ENCODE measurements at regions not wholly inside any gene's neighbourhood (a gene's known extent, or its start where the extent isn't known, plus 50 kb on each side); places are given as distances from the start of the nearest gene placed in this dataset.

GRCh38 chr6:40194447-40195170 is 260.3 kb upstream of the MOCS1 start:
- H3K79me2 ChIP-seq (replicated peaks; ENCODE audit: insufficient read depth, low read length), result no peaks in the 10 kb centered on the region
- H3K27ac ChIP-seq (ENCODE audit: low read length), result no peak overlapping the region
- H4K20me1 ChIP-seq (ENCODE audit: insufficient read depth), result no peaks in the 10 kb centered on the region
- no peaks in the 10 kb centered on the region for H3K9me2 ChIP-seq (ENCODE audit: insufficient read depth, low read length)
- no peaks in the 10 kb centered on the region for H3K36me3 ChIP-seq (ENCODE audit: insufficient read depth, low read length)
- H3K4me2 ChIP-seq (ENCODE audit: low read length), result no peak overlapping the region
- no peak overlapping the region for H3K4me3 ChIP-seq (ENCODE audit: low read length)
- H3K9ac ChIP-seq (ENCODE audit: low read length), result no peak overlapping the region
- no peaks in the 10 kb centered on the region for H3F3A ChIP-seq (ENCODE audit: insufficient read depth, low read length, poor library complexity, severe bottlenecking)
- no peaks in the 10 kb centered on the region for H3K27me3 ChIP-seq (ENCODE audit: insufficient read depth, low read depth, low read length)
- TF ChIP-seq EZH2 (IDR thresholded peaks at IDR 0.05; ENCODE audit: borderline replicate concordance, insufficient read depth, low read length, poor library complexity, severe bottlenecking), result no peak
- TF ChIP-seq TAF1 (IDR thresholded peaks at IDR 0.05; ENCODE audit: low read depth), result no peak
- TF ChIP-seq MXI1 (conservative IDR thresholded peaks at IDR 0.05; ENCODE audit: poor library complexity, severe bottlenecking), result no peak
- TF ChIP-seq CTCF (IDR thresholded peaks at IDR 0.05; ENCODE audit: poor library complexity, severe bottlenecking), result no peak
- TF ChIP-seq, protein P1, sequence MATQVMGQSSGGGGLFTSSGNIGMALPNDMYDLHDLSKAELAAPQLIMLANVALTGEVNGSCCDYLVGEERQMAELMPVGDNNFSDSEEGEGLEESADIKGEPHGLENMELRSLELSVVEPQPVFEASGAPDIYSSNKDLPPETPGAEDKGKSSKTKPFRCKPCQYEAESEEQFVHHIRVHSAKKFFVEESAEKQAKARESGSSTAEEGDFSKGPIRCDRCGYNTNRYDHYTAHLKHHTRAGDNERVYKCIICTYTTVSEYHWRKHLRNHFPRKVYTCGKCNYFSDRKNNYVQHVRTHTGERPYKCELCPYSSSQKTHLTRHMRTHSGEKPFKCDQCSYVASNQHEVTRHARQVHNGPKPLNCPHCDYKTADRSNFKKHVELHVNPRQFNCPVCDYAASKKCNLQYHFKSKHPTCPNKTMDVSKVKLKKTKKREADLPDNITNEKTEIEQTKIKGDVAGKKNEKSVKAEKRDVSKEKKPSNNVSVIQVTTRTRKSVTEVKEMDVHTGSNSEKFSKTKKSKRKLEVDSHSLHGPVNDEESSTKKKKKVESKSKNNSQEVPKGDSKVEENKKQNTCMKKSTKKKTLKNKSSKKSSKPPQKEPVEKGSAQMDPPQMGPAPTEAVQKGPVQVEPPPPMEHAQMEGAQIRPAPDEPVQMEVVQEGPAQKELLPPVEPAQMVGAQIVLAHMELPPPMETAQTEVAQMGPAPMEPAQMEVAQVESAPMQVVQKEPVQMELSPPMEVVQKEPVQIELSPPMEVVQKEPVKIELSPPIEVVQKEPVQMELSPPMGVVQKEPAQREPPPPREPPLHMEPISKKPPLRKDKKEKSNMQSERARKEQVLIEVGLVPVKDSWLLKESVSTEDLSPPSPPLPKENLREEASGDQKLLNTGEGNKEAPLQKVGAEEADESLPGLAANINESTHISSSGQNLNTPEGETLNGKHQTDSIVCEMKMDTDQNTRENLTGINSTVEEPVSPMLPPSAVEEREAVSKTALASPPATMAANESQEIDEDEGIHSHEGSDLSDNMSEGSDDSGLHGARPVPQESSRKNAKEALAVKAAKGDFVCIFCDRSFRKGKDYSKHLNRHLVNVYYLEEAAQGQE (IDR thresholded peaks at IDR 0.05; ENCODE audit: borderline replicate concordance), result no peak
- TF ChIP-seq RAD21 (conservative IDR thresholded peaks at IDR 0.05), result no peak
- TF ChIP-seq POLR2AphosphoS5 (IDR thresholded peaks at IDR 0.05), result no peak
- no peak for TF ChIP-seq EP300 (conservative IDR thresholded peaks at IDR 0.05; ENCODE audit: poor library complexity, severe bottlenecking)
- no peak for TF ChIP-seq SMC3 (conservative IDR thresholded peaks at IDR 0.05; ENCODE audit: poor library complexity)
- no peak overlapping the region for H2AFZ ChIP-seq (ENCODE audit: low read depth, low read length)
- no peaks in the 10 kb centered on the region for H3K9me3 ChIP-seq (ENCODE audit: low read length)

- Histone ChIP-seq H3F3A (ENCODE audit: insufficient read depth, low read length, poor library complexity, severe bottlenecking) (no peaks in the 10 kb centered on the region), H3K27me3 (ENCODE audit: insufficient read depth, low read depth, low read length) (no peaks in the 10 kb centered on the region), H3K4me2 (ENCODE audit: low read length) (no peak overlapping the region), H3K9me2 (ENCODE audit: insufficient read depth, low read length) (no peaks in the 10 kb centered on the region), H3K9ac (ENCODE audit: low read length) (no peak overlapping the region), H3K36me3 (ENCODE audit: insufficient read depth, low read length) (no peaks in the 10 kb centered on the region), H3K27ac (ENCODE audit: low read length) (no peak overlapping the region), H3K4me3 (ENCODE audit: low read length) (no peak overlapping the region), H4K20me1 (ENCODE audit: insufficient read depth) (no peaks in the 10 kb centered on the region), H3K79me2 (replicated peaks; ENCODE audit: insufficient read depth, low read length) (no peaks in the 10 kb centered on the region), H2AFZ (ENCODE audit: low read depth, low read length) (no peak overlapping the region), H3K9me3 (ENCODE audit: low read length) (no peaks in the 10 kb centered on the region)
- TF ChIP-seq POLR2AphosphoS5 (IDR thresholded peaks at IDR 0.05), result no peak
- no peak for TF ChIP-seq EZH2 (IDR thresholded peaks at IDR 0.05; ENCODE audit: borderline replicate concordance, insufficient read depth, low read length, poor library complexity, severe bottlenecking)
- no peak for TF ChIP-seq RAD21 (conservative IDR thresholded peaks at IDR 0.05)
- TF ChIP-seq CTCF (IDR thresholded peaks at IDR 0.05; ENCODE audit: poor library complexity, severe bottlenecking), result no peak
- no peak for TF ChIP-seq MXI1 (conservative IDR thresholded peaks at IDR 0.05; ENCODE audit: poor library complexity, severe bottlenecking)
- TF ChIP-seq, protein P1 (IDR thresholded peaks at IDR 0.05; ENCODE audit: borderline replicate concordance), result no peak
- TF ChIP-seq SMC3 (conservative IDR thresholded peaks at IDR 0.05; ENCODE audit: poor library complexity), result no peak
- TF ChIP-seq EP300 (conservative IDR thresholded peaks at IDR 0.05; ENCODE audit: poor library complexity, severe bottlenecking), result no peak
- no peak for TF ChIP-seq TAF1 (IDR thresholded peaks at IDR 0.05; ENCODE audit: low read depth)
Observed at GRCh38 chr6:40192516-40192915, 258.3 kb upstream of the MOCS1 start.

All from neural cell (in vitro differentiated cells).